HEK293T (cell line): ENCODE measurements at regions not wholly inside any gene's neighbourhood (a gene's known extent, or its start where the extent isn't known, plus 50 kb on each side); places are given as distances from the start of the nearest gene placed in this dataset.

Experiments used
- CTCF ChIA-PET: fragments of 350-600 bp; formaldehyde crosslinking; extraction: SDS; loops from one replicate; lab custom pipeline; 2021; ENCODE audit warnings: antibody characterized with exemption, inconsistent platforms; lab: Yijun Ruan, JAX
- POLR2A ChIA-PET: fragments of 350-600 bp; formaldehyde crosslinking; extraction: SDS; loops from one replicate; lab custom pipeline; 2020; ENCODE audit warnings: antibody characterized with exemption, inconsistent platforms; lab: Yijun Ruan, JAX
- DNase-seq: peaks from one replicate; pipeline ENCODE4 v3.0.0; 2012; ENCODE audit warnings: mixed read lengths; ENCODE audit errors: extremely low spot score
- ARNT ChIP-seq: fragments of 450-650 bp; IDR thresholded peaks from 2 replicates; pipeline ENCODE4 v1.6.1; 2017; ENCODE audit warnings: mild to moderate bottlenecking
- BHLHE40 ChIP-seq: fragments of 450-650 bp; IDR thresholded peaks from 2 replicates; pipeline ENCODE4 v1.6.1; 2016; ENCODE audit warnings: mild to moderate bottlenecking, moderate library complexity, borderline replicate concordance
- CTBP1 ChIP-seq: fragments of 450-650 bp; IDR thresholded peaks from 2 replicates; pipeline ENCODE4 v1.6.1; 2016; ENCODE audit warnings: borderline replicate concordance
- ELF4 ChIP-seq: fragments of 450-650 bp; IDR thresholded peaks from 2 replicates; pipeline ENCODE4 v1.6.1; 2017; ENCODE audit warnings: antibody characterized with exemption
- FOXA1 ChIP-seq: fragments of 450-650 bp; IDR thresholded peaks from 2 replicates; pipeline ENCODE4 v1.6.1; 2016; ENCODE audit warnings: mild to moderate bottlenecking
- FOXK2 ChIP-seq: fragments of 450-650 bp; IDR thresholded peaks from 2 replicates; pipeline ENCODE4 v1.6.1; 2016; ENCODE audit warnings: mild to moderate bottlenecking
- FOXM1 ChIP-seq: fragments of 450-650 bp; IDR thresholded peaks from 2 replicates; pipeline ENCODE4 v1.6.1; 2017; ENCODE audit warnings: mild to moderate bottlenecking, borderline replicate concordance
- HDGF ChIP-seq: fragments of 450-650 bp; IDR thresholded peaks from 2 replicates; pipeline ENCODE4 v1.6.1; 2017; ENCODE audit warnings: antibody characterized with exemption, borderline replicate concordance
- L3MBTL2 ChIP-seq: fragments of 450-650 bp; conservative IDR thresholded peaks from 2 replicates; pipeline ENCODE4 v1.6.1; 2016; ENCODE audit warnings: mild to moderate bottlenecking
- LEF1 ChIP-seq: fragments of 450-650 bp; IDR thresholded peaks from 2 replicates; pipeline ENCODE4 v1.6.1; 2017; ENCODE audit warnings: mild to moderate bottlenecking, borderline replicate concordance
- NFRKB ChIP-seq: fragments of 450-650 bp; IDR thresholded peaks from 2 replicates; pipeline ENCODE4 v1.6.1; 2016; ENCODE audit warnings: mild to moderate bottlenecking, moderate library complexity
- SP1 ChIP-seq: fragments of 450-650 bp; IDR thresholded peaks from 2 replicates; pipeline ENCODE4 v1.6.1; 2017
- SUZ12 ChIP-seq: fragments of 450-650 bp; IDR thresholded peaks from 2 replicates; pipeline ENCODE4 v1.6.1; 2016; ENCODE audit warnings: mild to moderate bottlenecking
- TARDBP ChIP-seq: fragments of 450-650 bp; IDR thresholded peaks from 2 replicates; pipeline ENCODE4 v1.6.1; 2016
- ZNF384 ChIP-seq: fragments of 450-650 bp; IDR thresholded peaks from 2 replicates; pipeline ENCODE4 v1.6.1; 2016
- TF ChIP-seq, protein P1 (sequence below): fragments of 450-650 bp; IDR thresholded peaks from 2 replicates; pipeline ENCODE4 v1.6.1; 2016

DNA sequence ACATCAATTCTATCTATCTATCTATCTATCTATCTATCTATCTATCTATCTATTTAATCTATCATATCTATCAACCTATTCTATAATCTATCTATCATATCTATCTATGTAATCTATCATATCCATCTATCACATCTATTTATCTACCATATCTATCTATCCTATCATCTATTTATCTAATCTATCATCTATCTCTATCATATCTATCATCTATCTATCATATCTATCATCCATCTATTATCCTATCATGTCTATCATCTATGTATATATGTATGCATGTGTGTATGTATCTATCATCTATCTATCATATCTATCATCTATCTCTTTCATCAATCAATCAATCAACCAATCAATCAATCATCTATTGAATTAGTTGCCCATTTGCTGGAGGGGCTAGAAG lies 159.3 kb upstream of the GALNT17 start:
- DNase-seq: no peak
- TF ChIP-seq ZNF384 (no peak), FOXK2 (no peak), FOXM1 (no peak)
- TF ChIP-seq, protein P1, sequence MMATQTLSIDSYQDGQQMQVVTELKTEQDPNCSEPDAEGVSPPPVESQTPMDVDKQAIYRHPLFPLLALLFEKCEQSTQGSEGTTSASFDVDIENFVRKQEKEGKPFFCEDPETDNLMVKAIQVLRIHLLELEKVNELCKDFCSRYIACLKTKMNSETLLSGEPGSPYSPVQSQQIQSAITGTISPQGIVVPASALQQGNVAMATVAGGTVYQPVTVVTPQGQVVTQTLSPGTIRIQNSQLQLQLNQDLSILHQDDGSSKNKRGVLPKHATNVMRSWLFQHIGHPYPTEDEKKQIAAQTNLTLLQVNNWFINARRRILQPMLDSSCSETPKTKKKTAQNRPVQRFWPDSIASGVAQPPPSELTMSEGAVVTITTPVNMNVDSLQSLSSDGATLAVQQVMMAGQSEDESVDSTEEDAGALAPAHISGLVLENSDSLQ: peak; percentile 12; the same call in 1 of the 2 replicates
- ChIA-PET CTCF (no interaction called here), POLR2A (no interaction called here)

DNA sequence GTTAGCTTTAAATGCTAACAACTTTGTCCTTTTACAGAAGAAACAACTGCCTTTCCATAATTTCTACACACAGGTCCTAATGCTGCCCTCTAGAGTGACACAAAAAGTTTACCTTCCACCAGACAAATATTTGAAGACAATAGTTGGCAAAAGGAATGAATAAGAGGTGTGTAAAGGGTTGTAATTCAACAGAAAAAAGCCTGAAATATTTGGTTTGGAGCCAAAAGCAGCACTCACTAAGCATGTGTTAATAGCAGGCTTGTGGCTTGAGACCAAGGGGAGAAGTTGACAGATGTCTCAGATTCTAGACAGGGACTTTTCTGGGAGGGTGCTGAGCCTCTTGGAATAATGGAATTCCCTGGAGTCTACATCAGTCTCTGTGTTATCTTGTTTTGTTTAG lies 156.2 kb upstream of the GALNT17 start:
- TF ChIP-seq, protein P1: no peak
- TF ChIP-seq L3MBTL2 (no peak), SP1 (no peak), BHLHE40 (no peak), ZNF384 (no peak), SUZ12 (no peak), LEF1 (no peak), FOXM1 (no peak)
- DNase-seq: no peak
- POLR2A ChIA-PET: no interaction called here
- CTCF ChIA-PET: no interaction called here

DNA sequence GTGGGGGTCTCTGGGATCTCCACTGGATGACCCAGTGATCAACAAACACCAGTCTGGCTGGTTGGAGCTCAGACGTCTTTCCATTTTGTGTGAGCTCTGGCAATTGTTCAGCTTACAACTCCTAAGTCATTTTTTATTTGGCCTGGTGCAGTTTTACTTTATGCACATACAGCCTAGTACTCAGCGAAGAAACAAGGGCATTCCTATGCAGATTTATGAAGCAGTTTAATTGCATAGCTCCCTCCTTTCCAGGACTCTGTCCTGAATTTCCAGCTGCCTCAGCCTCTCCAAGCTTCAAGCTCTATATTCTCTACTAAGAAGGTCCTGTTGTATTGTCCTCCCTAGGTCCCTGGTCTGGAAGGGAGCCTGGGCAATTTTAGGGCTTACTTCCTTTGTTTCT lies 145.6 kb upstream of the GALNT17 start:
- ChIA-PET CTCF (interaction anchor here (0.8 kb wide), 1 partner anchor 92 kb away, joined by 3 read pairs; no protein-coding TSS in a partner anchor), POLR2A (no interaction called here)
- TF ChIP-seq ZNF384 (no peak), HDGF (no peak), L3MBTL2 (no peak), SUZ12 (no peak), FOXA1 (no peak), FOXM1 (no peak), BHLHE40 (no peak), SP1 (no peak), ELF4 (no peak), LEF1 (no peak), TARDBP (no peak), FOXK2 (no peak)
- TF ChIP-seq, protein P1: no peak

DNA sequence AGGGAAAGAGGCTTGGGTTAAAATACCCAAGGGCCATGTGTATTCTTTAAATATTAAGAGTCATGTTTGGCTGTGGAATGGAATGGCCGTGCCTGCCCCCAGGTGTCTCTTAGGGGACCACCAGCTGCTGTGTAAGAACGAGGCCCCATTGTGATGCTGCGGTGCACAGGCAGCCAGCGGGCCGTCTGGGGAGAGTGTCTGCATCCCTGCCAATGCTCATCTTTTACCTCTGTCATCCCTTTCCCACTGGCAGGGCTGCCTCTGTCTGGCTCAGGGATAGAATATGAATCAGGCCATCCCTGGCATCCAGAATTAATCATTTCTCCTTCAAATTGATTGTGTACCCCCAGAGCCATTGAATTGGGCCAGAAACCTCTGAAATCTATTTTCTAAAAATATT lies 137.8 kb upstream of the GALNT17 start:
- no peak for DNase-seq

More for the DNA sequence above, 145.6 kb upstream of the GALNT17 start:
- DNase-seq: no peak

DNA sequence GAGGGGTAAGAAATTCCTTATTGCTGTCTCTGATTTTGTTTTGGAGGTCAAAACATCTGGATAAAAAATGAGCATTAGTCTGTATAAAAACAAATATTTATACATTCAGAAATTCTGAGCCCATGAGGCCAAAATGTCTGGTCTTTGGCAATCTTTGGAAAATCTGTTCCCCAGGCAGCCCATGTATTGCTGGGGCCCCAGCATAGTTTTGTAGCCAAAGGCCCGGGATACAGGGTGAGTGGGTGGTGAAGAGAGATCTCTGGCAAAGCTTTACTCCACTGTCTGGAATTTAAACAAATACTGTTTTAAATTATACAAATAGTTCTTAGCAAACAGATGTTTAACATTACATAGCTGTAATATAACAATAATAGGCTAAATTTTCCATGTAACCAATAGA lies 134.7 kb upstream of the GALNT17 start:
- CTCF ChIA-PET: no interaction called here
- no peak for TF ChIP-seq L3MBTL2
- no peak for TF ChIP-seq ELF4
- no peak for TF ChIP-seq SUZ12
- TF ChIP-seq ZNF384: no peak
- TF ChIP-seq BHLHE40: no peak
- no peak for TF ChIP-seq SP1
- no peak for TF ChIP-seq ARNT
- POLR2A ChIA-PET: no interaction called here
- no peak for DNase-seq

More for the DNA sequence above, 137.8 kb upstream of the GALNT17 start:
- TF ChIP-seq FOXK2 (no peak), ELF4 (no peak), BHLHE40 (no peak), HDGF (no peak), CTBP1 (no peak), NFRKB (no peak), FOXA1 (no peak), LEF1 (no peak), ZNF384 (no peak), FOXM1 (no peak)
- POLR2A ChIA-PET: no interaction called here
- CTCF ChIA-PET: no interaction called here

DNA sequence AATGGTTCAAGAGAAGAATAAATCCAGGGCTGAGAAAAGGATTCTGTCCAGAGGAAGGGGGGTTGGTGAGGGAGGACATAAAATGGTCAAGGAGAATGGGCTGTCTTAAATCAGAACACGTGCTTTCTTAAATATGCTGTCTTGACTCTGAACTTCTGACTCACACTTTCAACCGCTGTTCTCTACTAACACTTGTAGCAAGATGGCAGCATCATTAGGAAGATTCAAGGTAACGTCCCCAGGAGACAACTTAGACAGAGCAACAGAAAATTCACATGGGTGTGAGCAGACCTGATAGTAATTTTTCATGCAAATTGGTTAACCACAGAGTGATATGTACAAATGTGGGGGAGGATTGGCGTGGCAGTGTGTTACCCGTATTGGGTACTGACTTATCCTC lies 126.8 kb upstream of the GALNT17 start:
- POLR2A ChIA-PET: no interaction called here
- TF ChIP-seq, protein P1: no peak
- TF ChIP-seq BHLHE40 (no peak), L3MBTL2 (no peak), FOXA1 (no peak), SP1 (no peak), HDGF (no peak), NFRKB (no peak), SUZ12 (no peak), FOXM1 (no peak), ELF4 (no peak)
- no peak for DNase-seq
- CTCF ChIA-PET: no interaction called here
